ENCODE measurements at regions not wholly inside any gene's neighbourhood (a gene's known extent, or its start where the extent isn't known, plus 50 kb on each side); places are given as distances from the start of the nearest gene placed in this dataset.

- no peak for TF ChIP-seq CTCF (IDR thresholded peaks at IDR 0.05; ENCODE audit: poor library complexity)
- no peak for TF ChIP-seq EZH2phosphoT487 (IDR thresholded peaks at IDR 0.05; ENCODE audit: low read depth, severe bottlenecking, unreplicated experiment)
- no peak for TF ChIP-seq EZH2 (IDR thresholded peaks at IDR 0.05; ENCODE audit: borderline replicate concordance)
These were observed 58.1 kb upstream of the DLX2 start for GRCh38 chr2:172160839-172161238.
